Loucy (cell line): ENCODE measurements at regions not wholly inside any gene's neighbourhood (a gene's known extent, or its start where the extent isn't known, plus 50 kb on each side); places are given as distances from the start of the nearest gene placed in this dataset.

Experiments
- H2AFZ ChIP-seq: fragments of 200-600 bp; sonication (generic); 2 replicates; pipeline ENCODE4 v1.6.0; 2016; ENCODE audit warnings: antibody characterized with exemption, mild to moderate bottlenecking, low read length, moderate library complexity
- H3F3A ChIP-seq: fragments of 200-600 bp; 2 replicates; pipeline ENCODE4 v1.6.0; 2016; ENCODE audit warnings: antibody characterized with exemption, low read depth, mild to moderate bottlenecking
- H3K27me3 ChIP-seq: fragments of 200-600 bp; sonication (generic); 2 replicates; pipeline ENCODE4 v1.6.1; 2014; ENCODE audit warnings: low read length, mild to moderate bottlenecking; ENCODE audit not compliant: insufficient read depth, poor library complexity, severe bottlenecking
- H3K36me3 ChIP-seq: fragments of 200-600 bp; sonication (generic); 2 replicates; pipeline ENCODE4 v1.6.1; 2016; ENCODE audit warnings: low read length; ENCODE audit not compliant: insufficient read depth
- H3K4me1 ChIP-seq: fragments of 200-600 bp; sonication (generic); 2 replicates; pipeline ENCODE4 v1.5.1; 2014; ENCODE audit warnings: low read length, mild to moderate bottlenecking; ENCODE audit not compliant: insufficient read depth, poor library complexity, severe bottlenecking
- H3K4me2 ChIP-seq: fragments of 200-600 bp; sonication (generic); 2 replicates; pipeline ENCODE4 v1.6.0; 2014; ENCODE audit warnings: antibody characterized with exemption, low read length, low read depth, mild to moderate bottlenecking; ENCODE audit not compliant: poor library complexity, severe bottlenecking
- H3K4me3 ChIP-seq: fragments of 200-600 bp; sonication (generic); 2 replicates; pipeline ENCODE4 v1.5.1; 2014; ENCODE audit warnings: low read length, mild to moderate bottlenecking, mixed read lengths; ENCODE audit not compliant: poor library complexity, severe bottlenecking
- H3K79me2 ChIP-seq: fragments of 200-600 bp; sonication (generic); 2 replicates; pipeline ENCODE4 v1.6.1; 2014; ENCODE audit warnings: low read length; ENCODE audit not compliant: insufficient read depth
- H3K9ac ChIP-seq: fragments of 200-600 bp; sonication (generic); 2 replicates; pipeline ENCODE4 v1.6.0; 2014; ENCODE audit warnings: mild to moderate bottlenecking, low read depth, low read length, moderate library complexity; ENCODE audit not compliant: poor library complexity, severe bottlenecking
- H3K9me2 ChIP-seq: fragments of 200-600 bp; sonication (generic); replicated peaks from 2 replicates; pipeline ENCODE4 v1.6.1; 2016; ENCODE audit warnings: low read depth, low read length, mixed read lengths
- H3K9me3 ChIP-seq: fragments of 200-600 bp; sonication (generic); 2 replicates; pipeline ENCODE4 v1.6.1; 2014; ENCODE audit warnings: mild to moderate bottlenecking, antibody characterized with exemption, low read length, low read depth; ENCODE audit not compliant: insufficient read depth
- H4K20me1 ChIP-seq: fragments of 200-600 bp; sonication (generic); 2 replicates; pipeline ENCODE4 v1.6.0; 2014; ENCODE audit warnings: antibody characterized with exemption, low read length, mild to moderate bottlenecking; ENCODE audit not compliant: insufficient read depth, poor library complexity, severe bottlenecking
- EZH2phosphoT487 ChIP-seq: fragments of 200-600 bp; IDR thresholded peaks from 2 replicates; pipeline ENCODE4 v1.6.1; 2018; ENCODE audit warnings: antibody characterized with exemption, mild to moderate bottlenecking, moderate library complexity, borderline replicate concordance
- TF ChIP-seq, protein P1 (sequence below): fragments of 200-600 bp; sonication (generic); conservative IDR thresholded peaks from 2 replicates; pipeline ENCODE4 v1.5.1; 2014; ENCODE audit warnings: mild to moderate bottlenecking, antibody characterized with exemption, low read length

DNA sequence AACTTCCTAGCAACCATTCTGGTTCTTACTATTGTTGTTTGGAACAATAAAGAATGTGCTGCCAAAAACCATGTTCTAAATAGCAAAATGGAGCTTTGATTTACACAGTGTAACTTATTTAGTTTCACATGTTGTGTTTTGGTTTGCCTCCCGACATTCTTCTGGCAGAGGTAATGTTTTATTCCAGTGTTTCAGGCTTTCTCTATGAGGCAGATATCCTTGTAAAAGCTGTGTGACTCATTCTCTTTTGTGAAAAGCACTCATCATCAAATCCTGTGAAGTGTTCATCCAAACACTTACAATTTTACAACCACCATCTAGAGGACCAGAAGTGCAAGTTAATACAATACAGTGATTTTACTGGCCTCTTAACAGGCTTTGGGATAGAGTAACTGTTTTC lies 219.0 kb upstream of the GIMD1 start:
- Histone ChIP-seq H4K20me1 (no peaks in the 10 kb centered on the region), H3K9me3 (no peaks in the 10 kb centered on the region), H3K27me3 (no peaks in the 10 kb centered on the region), H2AFZ (no peak overlapping the region), H3F3A (no peaks in the 10 kb centered on the region), H3K9me2 (0 out of 2 replicates have a peak, but pooled peaks cover 4% of the 10 kb centered on the region), H3K4me3 (no peak overlapping the region), H3K9ac (no peak overlapping the region), H3K36me3 (no peaks in the 10 kb centered on the region), H3K4me1 (no peaks in the 10 kb centered on the region), H3K4me2 (no peak overlapping the region), H3K79me2 (no peaks in the 10 kb centered on the region)
- no peak for TF ChIP-seq EZH2phosphoT487

DNA sequence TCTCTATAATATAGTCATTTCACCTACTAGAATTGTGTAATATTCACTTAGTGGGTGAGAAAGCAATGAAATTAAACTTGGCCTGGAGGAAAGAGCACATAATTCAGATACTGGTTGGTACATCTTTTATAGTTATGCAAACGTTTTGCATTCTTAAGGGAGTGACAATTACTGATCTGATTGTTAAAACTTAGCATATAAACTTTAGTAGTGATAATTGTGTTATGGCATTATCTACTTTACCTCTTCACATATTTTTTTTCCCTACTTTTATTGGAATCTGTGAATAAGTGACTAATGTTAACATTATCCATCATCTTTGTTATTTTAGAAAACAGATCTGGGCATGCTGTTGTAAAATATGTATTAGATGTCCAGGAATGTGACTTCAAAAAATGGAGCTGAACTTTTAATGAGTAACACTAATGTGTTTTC lies 217.4 kb upstream of the GIMD1 start:
- TF ChIP-seq, protein P1, sequence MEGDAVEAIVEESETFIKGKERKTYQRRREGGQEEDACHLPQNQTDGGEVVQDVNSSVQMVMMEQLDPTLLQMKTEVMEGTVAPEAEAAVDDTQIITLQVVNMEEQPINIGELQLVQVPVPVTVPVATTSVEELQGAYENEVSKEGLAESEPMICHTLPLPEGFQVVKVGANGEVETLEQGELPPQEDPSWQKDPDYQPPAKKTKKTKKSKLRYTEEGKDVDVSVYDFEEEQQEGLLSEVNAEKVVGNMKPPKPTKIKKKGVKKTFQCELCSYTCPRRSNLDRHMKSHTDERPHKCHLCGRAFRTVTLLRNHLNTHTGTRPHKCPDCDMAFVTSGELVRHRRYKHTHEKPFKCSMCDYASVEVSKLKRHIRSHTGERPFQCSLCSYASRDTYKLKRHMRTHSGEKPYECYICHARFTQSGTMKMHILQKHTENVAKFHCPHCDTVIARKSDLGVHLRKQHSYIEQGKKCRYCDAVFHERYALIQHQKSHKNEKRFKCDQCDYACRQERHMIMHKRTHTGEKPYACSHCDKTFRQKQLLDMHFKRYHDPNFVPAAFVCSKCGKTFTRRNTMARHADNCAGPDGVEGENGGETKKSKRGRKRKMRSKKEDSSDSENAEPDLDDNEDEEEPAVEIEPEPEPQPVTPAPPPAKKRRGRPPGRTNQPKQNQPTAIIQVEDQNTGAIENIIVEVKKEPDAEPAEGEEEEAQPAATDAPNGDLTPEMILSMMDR: no peak
- no peak for TF ChIP-seq EZH2phosphoT487
- Histone ChIP-seq H4K20me1 (no peaks in the 10 kb centered on the region), H3K4me1 (no peaks in the 10 kb centered on the region)

DNA sequence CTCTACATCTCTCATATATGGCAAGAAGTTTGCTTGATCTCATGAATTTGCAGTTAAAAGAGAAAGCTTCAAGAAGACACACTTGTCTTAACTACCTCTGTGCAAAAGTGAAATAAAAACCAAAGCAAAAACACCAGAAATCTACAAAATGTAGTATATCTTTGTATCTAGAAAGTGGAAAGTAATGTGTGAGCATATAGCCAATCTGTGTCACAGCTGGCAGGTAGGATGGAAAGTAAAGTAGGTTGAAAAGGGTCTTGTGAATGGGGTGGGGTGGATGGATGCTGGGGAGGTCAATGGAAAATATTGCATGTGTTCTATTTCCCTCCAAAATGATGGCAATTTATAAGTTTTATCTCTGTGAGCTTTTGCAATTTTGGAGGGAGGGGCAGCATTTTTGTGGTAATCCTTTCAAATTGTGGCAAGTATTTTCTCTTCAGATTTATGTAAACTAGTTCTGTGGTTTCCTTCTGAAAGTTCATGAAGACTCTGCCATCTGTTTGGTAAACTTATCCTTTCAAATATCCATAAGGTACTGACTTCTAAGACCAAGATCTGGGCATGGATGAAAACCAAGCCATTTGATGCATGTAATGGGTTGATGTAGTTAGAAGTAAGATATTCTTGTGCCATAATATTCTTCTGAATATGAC lies 215.9 kb upstream of the GIMD1 start:
- H3K4me2 ChIP-seq: no peak overlapping the region
- no peaks in the 10 kb centered on the region for H4K20me1 ChIP-seq
- no peaks in the 10 kb centered on the region for H3K36me3 ChIP-seq
- no peaks in the 10 kb centered on the region for H3F3A ChIP-seq
- H3K9me2 ChIP-seq: 0 out of 2 replicates have a peak, but pooled peaks cover 4% of the 10 kb centered on the region
- H3K27me3 ChIP-seq: no peaks in the 10 kb centered on the region
- TF ChIP-seq, protein P1: no peak
- no peak for TF ChIP-seq EZH2phosphoT487
- H3K79me2 ChIP-seq: no peaks in the 10 kb centered on the region
- H3K9me3 ChIP-seq: no peaks in the 10 kb centered on the region
- no peak overlapping the region for H3K9ac ChIP-seq
- H2AFZ ChIP-seq: no peak overlapping the region
- H3K4me1 ChIP-seq: no peaks in the 10 kb centered on the region
- no peak overlapping the region for H3K4me3 ChIP-seq

More for the DNA sequence above, 217.4 kb upstream of the GIMD1 start:
- Histone ChIP-seq H2AFZ (no peak overlapping the region), H3K9me2 (0 out of 2 replicates have a peak, but pooled peaks cover 4% of the 10 kb centered on the region), H3K27me3 (no peaks in the 10 kb centered on the region), H3F3A (no peaks in the 10 kb centered on the region), H3K79me2 (no peaks in the 10 kb centered on the region), H3K4me2 (no peak overlapping the region), H3K4me3 (no peak overlapping the region), H3K9ac (no peak overlapping the region), H3K9me3 (no peaks in the 10 kb centered on the region), H3K36me3 (no peaks in the 10 kb centered on the region)

DNA sequence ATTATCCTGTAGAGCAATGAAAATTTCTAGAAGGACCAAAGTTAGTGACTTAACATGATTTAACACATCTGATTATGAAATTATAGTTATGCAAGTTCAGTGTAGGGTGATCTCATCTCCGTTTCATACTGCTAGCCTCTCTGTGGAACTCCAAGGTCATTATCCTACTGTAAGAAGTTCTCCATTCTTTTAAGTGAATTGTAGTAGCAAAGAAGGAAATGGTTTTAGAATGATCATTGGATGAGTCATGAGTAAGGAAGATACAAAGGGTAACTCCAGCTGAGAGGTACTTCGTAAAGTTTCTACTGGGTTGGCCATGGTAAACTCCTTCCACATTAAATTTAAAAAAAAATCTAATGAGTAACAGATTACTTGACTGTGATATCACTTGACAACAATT lies 215.0 kb upstream of the GIMD1 start:
- no peak overlapping the region for H3K9ac ChIP-seq
- no peak overlapping the region for H3K4me3 ChIP-seq
- no peaks in the 10 kb centered on the region for H3K9me3 ChIP-seq
- H3K4me2 ChIP-seq: no peak overlapping the region
- TF ChIP-seq, protein P1: no peak
- no peak for TF ChIP-seq EZH2phosphoT487
- H2AFZ ChIP-seq: no peak overlapping the region
- no peaks in the 10 kb centered on the region for H3K36me3 ChIP-seq
- no peaks in the 10 kb centered on the region for H3K79me2 ChIP-seq
- no peaks in the 10 kb centered on the region for H3K27me3 ChIP-seq
- no peaks in the 10 kb centered on the region for H3K4me1 ChIP-seq
- no peaks in the 10 kb centered on the region for H3F3A ChIP-seq
- 0 out of 2 replicates have a peak, but pooled peaks cover 4% of the 10 kb centered on the region for H3K9me2 ChIP-seq
- no peaks in the 10 kb centered on the region for H4K20me1 ChIP-seq
